Hematopoietic multipotent progenitor cell treated with erythropoietin and hydrocortisone succinate and interleukin-3 and kit ligand, for 6 days (in vitro differentiated cells): ENCODE measurements at regions not wholly inside any gene's neighbourhood (a gene's known extent, or its start where the extent isn't known, plus 50 kb on each side); places are given as distances from the start of the nearest gene placed in this dataset.

ENCODE experiments used
- DNase-seq: peaks from one replicate; pipeline ENCODE4 v3.0.0-alpha.2; 2015

DNA sequence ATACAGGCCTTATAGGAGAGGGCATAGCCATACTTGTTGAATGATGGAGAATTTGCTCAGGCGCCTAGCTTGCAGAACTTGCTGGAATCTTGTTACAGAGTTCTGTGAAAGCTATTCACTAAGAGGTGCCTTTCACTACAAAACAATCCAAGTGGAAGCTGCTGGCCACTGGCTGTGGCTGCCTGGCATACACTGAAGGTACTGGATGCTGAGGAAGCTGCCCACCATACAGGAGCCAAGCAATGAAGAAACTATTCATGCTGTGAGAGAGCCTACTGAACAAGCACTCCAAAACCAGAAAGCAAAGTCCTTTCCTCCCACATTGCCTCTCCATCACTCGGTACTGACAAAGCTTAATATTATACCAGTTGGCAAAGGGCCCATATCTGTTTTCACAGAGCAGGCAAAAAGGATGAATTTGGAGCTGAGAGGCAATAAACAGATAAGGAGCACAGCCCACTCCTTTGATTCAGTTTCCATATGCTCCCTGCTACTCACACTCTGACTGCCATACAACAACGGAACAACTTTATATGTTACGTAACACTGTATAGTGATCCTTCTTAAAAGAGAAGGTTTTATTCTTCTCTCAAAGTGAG is 192.6 kb upstream of the ALCAM start:
- DNase-seq: no peak

DNA sequence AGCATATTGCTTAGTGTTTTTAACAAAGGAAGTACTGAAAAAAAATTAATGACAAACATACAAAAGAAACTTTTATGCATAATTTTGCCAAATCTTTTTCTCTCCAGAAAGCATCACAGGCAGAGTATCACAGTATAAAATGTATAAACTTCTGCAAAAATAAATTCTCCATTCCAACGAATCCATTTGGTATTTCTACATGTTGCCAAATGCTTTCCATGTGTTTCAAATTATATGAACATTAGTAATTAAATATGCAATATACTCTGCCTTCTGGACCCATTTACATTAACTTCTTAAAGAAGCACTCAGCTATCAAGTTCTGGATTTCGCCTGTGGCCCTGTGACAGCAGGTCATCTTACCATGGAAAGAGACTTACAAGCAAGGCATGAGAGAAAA is 189.1 kb upstream of the ALCAM start:
- no peak for DNase-seq

- no peak for DNase-seq
Measured at GRCh38 chr3:105187344-105187743, 179.4 kb upstream of the ALCAM start.

- no peak for DNase-seq
Measured at GRCh38 chr3:105195260-105195659, 171.4 kb upstream of the ALCAM start.

GRCh38 chr3:105197863-105198262 is 168.8 kb upstream of the ALCAM start:
- no peak for DNase-seq

GRCh38 chr3:105199217-105199616 is 167.5 kb upstream of the ALCAM start:
- no peak for DNase-seq

- DNase-seq: no peak
Measured at GRCh38 chr3:105210141-105210540, 156.6 kb upstream of the ALCAM start.

GRCh38 chr3:105214590-105214989 is 152.1 kb upstream of the ALCAM start:
- no peak for DNase-seq

GRCh38 chr3:105222568-105223093 is 144.1 kb upstream of the ALCAM start:
- no peak for DNase-seq

DNA sequence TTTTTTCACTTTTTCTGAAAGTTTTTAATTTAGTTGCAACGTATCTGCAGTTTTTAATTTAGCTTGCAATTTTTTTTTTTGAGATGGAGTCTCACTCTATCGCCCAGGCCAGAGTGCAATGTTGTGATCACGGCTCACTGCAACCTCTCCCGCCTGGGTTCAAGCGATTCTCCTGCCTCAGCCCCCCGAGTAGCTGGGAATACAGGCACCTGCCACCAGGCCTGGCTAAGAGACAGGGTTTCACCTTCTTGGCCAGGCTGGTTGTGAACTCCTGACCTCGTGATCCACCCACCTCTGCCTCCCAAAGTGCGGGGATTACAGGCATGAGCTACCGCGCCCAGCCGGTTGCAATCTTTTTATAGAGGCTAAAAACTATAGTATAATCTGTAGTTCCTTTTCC is 142.9 kb upstream of the ALCAM start:
- DNase-seq: no peak

DNA sequence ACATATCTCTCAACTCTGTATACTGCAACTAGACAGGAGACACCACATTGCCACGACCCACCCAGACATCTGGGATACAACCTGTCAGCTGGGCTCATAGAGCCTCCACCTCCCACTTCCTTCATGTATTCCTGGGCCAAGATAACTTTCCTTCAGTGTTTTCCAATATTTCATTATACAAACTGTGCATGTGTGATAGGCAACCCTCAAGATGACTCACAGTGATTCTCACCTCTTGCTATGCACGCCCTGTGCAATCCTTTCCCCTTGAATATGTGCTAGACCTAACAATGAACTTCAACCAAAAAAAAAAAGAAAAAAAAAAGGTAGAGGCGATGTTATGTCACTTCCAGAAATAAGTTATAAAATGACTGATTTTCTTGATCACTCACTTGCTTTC is 138.0 kb upstream of the ALCAM start:
- DNase-seq: no peak

DNA sequence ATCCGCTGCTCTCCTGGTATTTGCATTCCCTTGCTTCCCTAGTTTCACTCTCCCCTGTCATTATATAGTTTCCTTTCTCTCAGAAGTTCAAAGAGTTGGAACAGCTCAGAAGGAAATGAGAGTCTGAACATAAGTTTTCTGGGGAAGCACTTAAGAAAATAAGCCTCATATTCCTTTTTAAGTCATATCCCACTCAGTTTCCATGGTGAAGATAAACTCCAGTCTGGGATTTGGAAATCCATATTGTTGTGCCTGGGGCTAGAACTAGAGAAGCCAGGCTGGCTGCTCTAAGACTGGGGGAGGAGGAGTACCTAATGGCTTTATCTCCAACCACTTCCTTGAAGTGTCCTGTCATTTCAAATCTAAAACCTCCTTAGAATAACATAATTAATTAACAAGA is 134.2 kb upstream of the ALCAM start:
- no peak for DNase-seq

DNA sequence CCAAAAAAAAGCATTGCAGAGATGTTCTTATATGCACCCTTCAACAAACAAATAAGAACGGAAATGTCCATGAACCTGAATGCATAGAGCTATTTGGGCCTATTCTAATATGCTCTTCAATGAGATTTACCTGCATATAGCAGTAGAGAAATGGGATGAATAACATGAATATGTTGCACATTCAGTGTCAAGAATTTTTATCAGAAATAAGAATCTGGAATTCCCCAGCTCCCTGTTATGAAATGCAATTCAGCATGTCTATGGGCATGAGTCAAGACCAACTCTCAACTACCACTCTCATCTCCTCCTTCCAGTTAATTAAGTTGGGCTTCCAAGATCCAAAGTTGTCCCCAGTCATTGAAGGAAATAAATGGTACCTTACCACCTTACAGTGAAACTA is 133.7 kb upstream of the ALCAM start:
- DNase-seq: no peak

DNA sequence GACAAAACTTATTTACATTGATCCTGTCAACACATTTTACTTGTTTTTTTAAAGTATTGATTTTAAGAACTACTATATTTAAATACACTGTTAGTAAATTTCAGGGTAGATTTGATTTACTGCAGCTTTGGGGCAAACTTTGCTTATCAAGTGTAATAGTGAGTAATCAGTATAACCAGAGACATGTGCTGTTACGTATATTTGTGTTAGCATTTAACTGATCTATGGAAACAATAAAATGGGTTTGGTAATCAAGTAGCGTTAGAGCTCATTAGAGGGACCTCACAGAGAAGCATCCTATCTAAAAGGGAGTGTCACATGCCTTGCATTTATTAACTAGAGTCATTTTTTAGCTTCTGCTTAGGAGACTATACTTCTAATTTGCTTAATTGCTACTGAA is 131.5 kb upstream of the ALCAM start:
- no peak for DNase-seq

DNA sequence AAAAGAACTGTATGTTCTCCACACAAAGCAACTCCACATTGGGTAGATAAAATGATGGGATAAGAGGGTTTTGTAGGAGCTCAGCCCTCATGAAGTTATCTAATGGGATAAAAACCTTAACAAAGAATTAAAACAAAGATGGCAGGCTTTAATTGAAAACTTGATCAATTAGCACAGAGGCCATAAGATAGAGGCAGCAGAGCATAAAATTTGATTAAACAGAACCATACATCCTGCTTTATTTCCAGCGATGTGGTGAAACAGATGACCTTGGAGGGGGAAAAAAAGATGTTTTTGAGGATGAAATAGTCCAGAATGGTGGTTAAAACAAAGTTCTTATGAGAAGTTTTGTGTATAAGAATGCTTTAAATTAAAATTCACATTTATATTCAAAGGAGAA is 130.9 kb upstream of the ALCAM start:
- DNase-seq: no peak

- DNase-seq: no peak
Measured at GRCh38 chr3:105238367-105238766, 128.3 kb upstream of the ALCAM start.

DNA sequence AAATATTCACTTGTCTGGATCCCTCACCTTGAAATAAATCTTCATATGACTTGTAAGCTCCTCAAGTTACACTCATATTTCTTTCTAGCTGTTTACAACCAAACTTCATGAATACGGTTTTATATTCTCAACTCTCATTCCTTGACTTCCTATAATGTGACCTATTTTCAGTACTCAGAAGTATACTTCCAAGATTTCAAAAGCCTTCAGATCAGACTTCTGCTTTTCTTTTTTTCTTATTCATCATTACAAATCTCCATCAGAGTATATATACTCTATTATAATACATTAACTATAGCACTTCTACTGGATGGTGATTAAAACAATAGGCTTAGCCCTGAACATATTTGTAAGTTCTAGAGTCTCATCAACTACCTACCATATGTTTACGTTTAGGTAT is 123.6 kb upstream of the ALCAM start:
- DNase-seq: no peak

- no peak for DNase-seq
Measured at GRCh38 chr3:105246536-105246935, 120.2 kb upstream of the ALCAM start.

GRCh38 chr3:105253225-105253624 is 113.5 kb upstream of the ALCAM start:
- DNase-seq: no peak

DNA sequence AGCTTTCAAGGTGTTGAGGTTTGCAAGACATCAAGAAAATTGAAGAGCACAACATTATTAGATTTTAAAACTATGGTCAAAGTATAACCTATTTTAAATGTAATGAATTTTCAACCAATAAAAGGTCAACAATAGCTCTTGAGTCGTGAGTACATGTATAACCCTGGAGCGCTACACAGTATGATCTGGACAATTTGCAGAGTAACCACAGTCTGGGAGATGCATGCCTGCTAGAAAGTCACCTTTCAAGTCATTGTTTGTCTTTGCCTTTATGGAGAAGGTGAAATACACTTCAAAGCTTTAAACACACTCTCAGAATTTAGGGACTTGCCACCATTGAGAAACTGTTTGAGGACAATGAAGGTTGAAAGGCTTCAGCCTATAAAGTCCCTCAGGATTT is 112.6 kb upstream of the ALCAM start:
- no peak for DNase-seq

GRCh38 chr3:105255350-105255749 is 111.4 kb upstream of the ALCAM start:
- DNase-seq: no peak

DNA sequence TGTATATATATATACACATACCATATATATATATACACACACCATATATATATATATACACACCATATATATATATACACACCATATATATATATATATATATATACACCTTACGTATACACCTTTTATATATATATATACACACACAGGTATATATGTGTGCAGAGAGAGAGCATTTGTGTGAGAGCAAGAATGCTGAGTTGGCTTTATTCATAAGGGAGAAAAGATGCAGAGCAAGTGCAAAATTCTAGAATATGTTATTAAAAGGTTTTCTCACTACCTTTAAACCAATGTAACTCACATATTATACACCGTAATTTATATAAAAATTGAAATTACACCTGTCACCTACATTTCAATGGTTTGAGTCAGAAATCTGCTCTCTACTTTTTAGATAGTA is 107.2 kb upstream of the ALCAM start:
- DNase-seq: no peak

DNA sequence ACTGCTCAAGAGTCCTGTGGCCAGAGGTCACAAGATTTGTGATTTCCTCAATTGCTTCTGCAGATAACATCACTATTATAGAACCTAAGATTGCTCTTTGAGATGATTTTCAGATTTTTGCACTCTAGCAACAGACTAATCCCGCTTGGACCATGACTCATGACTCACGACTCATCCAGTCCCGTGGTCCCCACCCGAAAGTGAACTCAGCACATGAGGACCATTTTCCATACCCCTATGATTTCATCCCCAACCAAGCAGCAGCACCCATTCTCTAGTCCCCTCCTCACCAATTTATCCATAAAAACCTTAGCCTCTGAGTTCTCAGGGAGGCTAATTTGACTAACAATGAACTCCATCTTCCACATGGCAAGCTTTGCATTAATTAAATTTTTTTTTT is 106.3 kb upstream of the ALCAM start:
- DNase-seq: no peak

DNA sequence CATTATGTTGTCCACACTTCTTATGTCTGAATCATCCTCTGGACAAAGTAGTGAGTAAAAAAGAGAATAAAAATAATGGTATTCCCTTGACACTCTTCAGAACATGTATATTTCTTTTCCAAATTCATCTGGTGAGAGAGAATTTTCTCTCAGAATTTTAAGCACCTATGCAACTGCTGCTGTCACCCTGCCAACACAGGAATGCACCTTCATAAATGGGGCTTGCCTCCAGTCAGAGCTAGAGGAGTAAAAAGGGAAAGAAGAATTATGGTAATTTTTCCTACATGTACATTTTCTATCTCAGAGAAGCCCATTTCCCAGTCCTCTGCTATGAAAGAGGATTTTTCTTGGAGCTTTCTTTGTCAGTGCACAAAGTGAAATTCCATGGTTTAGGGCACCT is 92.2 kb upstream of the ALCAM start:
- no peak for DNase-seq

GRCh38 chr3:105274958-105275357 is 91.8 kb upstream of the ALCAM start:
- no peak for DNase-seq

DNA sequence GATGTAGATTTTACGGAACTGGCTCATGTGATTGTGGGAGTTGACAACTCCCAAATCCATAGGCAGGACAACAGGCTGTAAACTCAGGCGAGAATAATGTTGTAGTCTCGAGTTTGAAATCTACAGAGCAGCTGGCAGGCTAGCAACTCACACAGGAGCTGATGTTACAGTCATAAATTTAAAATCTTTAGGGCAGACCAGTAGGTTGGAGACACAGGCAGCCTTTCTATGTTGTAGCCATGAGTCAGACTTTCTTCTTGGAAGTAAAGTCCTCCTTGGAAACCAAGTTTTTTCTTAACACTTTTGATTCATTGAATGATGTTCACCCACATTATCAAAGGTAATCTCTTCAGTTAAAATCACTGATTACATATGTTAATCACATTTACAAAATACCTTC is 89.1 kb upstream of the ALCAM start:
- no peak for DNase-seq
